NCI-H1105 treated with DMSO at 0.1 percent for 48 hours (cell line): ENCODE measurements at regions not wholly inside any gene's neighbourhood (a gene's known extent, or its start where the extent isn't known, plus 50 kb on each side); places are given as distances from the start of the nearest gene placed in this dataset.

Experiments
- DNase-seq: peaks from one replicate; lab custom pipeline; 2025; lab: John Stamatoyannopoulos, UW

- DNase-seq, result no peak
Measured at GRCh38 chr11:92919048-92919447, 50.4 kb upstream of the MTNR1B start.
